HepG2 (cell line): ENCODE measurements at regions not wholly inside any gene's neighbourhood (a gene's known extent, or its start where the extent isn't known, plus 50 kb on each side); places are given as distances from the start of the nearest gene placed in this dataset.
A peak's percentile ranks its signal among the peaks of the same experiment; 100 is the strongest.

Experiments used
- ATAC-seq: fragments of 200-7000 bp; cut with Tn5 transposase; 3 replicates; pipeline ENCODE4 v1.9.1; 2020; ENCODE audit warnings: mild to moderate bottlenecking, moderate library complexity
- BruUV-seq: library from RNA; stranded (reverse); fragments of 400-500 nt; replicated peaks from 2 replicates; lab custom pipeline; 2021; lab: Mats Ljungman, UMichigan
- CTCF ChIA-PET: fragments of 300-600 bp; formaldehyde crosslinking; extraction: SDS; loops from one replicate; lab custom pipeline; 2021; ENCODE audit warnings: low total read pairs, inconsistent platforms, low intra/inter-chr PET ratio; lab: Yijun Ruan, JAX
- POLR2A ChIA-PET: fragments of 350-600 bp; sonication (Branson Sonifier 250); formaldehyde crosslinking; loops from one replicate; lab custom pipeline; 2020; ENCODE audit warnings: antibody characterized with exemption, inconsistent platforms; lab: Yijun Ruan, JAX
- DNase-seq: peaks from one replicate; pipeline ENCODE4 v3.0.0-alpha.2; 2015; ENCODE audit warnings: low spot score
- FAIRE-seq: peaks from 3 replicates; lab custom pipeline; 2011; peaks lifted over from hg19 to GRCh38; lab: Jason Lieb, UNC
- H2AFZ ChIP-seq: one replicate; pipeline ENCODE4 v1.6.1; 2011; ENCODE audit warnings: low read length, inconsistent platforms
- H3K27ac ChIP-seq: fragments of 300-600 bp; 3 replicates; pipeline ENCODE4 v1.8.0; 2011; ENCODE audit warnings: mixed run types, mild to moderate bottlenecking, mixed read lengths, low read length, inconsistent platforms; ENCODE audit not compliant: insufficient read depth; ENCODE audit errors: extremely low read length
- H3K27me3 ChIP-seq, 2 experiments: fragments of 200-600 bp in 1 of 2; 2 replicates in 1 of 2; 3 replicates in 1 of 2; pipeline versions ENCODE4 v1.6.0 to v1.8.0; 2011; ENCODE audit warnings: low read length in 2 of 2, mild to moderate bottlenecking in 2 of 2, moderate library complexity in 2 of 2, inconsistent platforms in 1 of 2; ENCODE audit not compliant: insufficient read depth in 2 of 2, control insufficient read depth in 1 of 2
- H3K36me3 ChIP-seq, 2 experiments: fragments of 200-600 bp in 1 of 2; replicated peaks in 1 of 2; 2 replicates in 1 of 2; 3 replicates in 1 of 2; pipeline versions ENCODE4 v1.5.1 to v1.8.0; 2011; ENCODE audit warnings: low read length in 2 of 2, inconsistent platforms in 1 of 2; ENCODE audit not compliant: insufficient read depth in 2 of 2, control insufficient read depth in 1 of 2
- H3K4me1 ChIP-seq: 2 replicates; pipeline ENCODE4 v1.5.1; 2012; ENCODE audit warnings: low read length, inconsistent platforms; ENCODE audit not compliant: insufficient read depth
- H3K4me2 ChIP-seq: 2 replicates; pipeline ENCODE4 v1.6.0; 2011; ENCODE audit warnings: low read depth, low read length, inconsistent platforms
- H3K4me3 ChIP-seq, 3 experiments: fragments of 200-600 bp in 1 of 3; sonication (generic), shearing (Covaris generic) in 1 of 3; replicated peaks in 1 of 3; 2 replicates each; pipeline ENCODE4 v1.5.1; 2011 to 2016; ENCODE audit warnings: low read length in 3 of 3, inconsistent platforms in 2 of 3, low read depth in 2 of 3, mild to moderate bottlenecking in 2 of 3, control low read depth in 1 of 3, mixed read lengths in 1 of 3; ENCODE audit not compliant: insufficient read depth in 1 of 3
- H3K79me2 ChIP-seq: one replicate; pipeline ENCODE4 v1.6.1; 2011; ENCODE audit warnings: low read length, inconsistent platforms; ENCODE audit not compliant: insufficient read depth
- H3K9ac ChIP-seq: 2 replicates; pipeline ENCODE4 v1.6.0; 2011; ENCODE audit warnings: mild to moderate bottlenecking, low read depth, low read length, inconsistent platforms; ENCODE audit not compliant: insufficient read depth
- H3K9me3 ChIP-seq: 2 replicates; pipeline ENCODE4 v1.5.1; 2012; ENCODE audit warnings: mild to moderate bottlenecking, low read length
- H4K20me1 ChIP-seq: 2 replicates; pipeline ENCODE4 v1.6.0; 2011; ENCODE audit warnings: inconsistent platforms, mild to moderate bottlenecking, low read length, moderate library complexity; ENCODE audit not compliant: insufficient read depth
- ERF ChIP-seq: IDR thresholded peaks from 2 replicates; pipeline ENCODE4 v1.6.1; 2018; ENCODE audit warnings: missing biosample characterization, missing genetic modification reagents
- FOSL2 ChIP-seq: sonication (generic); formaldehyde crosslinking; IDR thresholded peaks from 2 replicates; pipeline ENCODE4 v1.4.0; 2020; ENCODE audit warnings: missing genetic modification reagents
- FOXA1 ChIP-seq, 2 experiments: fragments of 450-650 bp in 1 of 2; sonication (generic) in 1 of 2; formaldehyde crosslinking in 1 of 2; IDR thresholded peaks; 2 replicates each; pipeline versions ENCODE4 v1.4.0 to v1.6.1; 2016 to 2020; ENCODE audit warnings: missing genetic modification reagents in 1 of 2
- JDP2 ChIP-seq: sonication (generic); formaldehyde crosslinking; IDR thresholded peaks from 2 replicates; pipeline ENCODE4 v1.8.1; 2022; ENCODE audit warnings: missing genetic modification reagents, borderline replicate concordance
- MNT ChIP-seq: fragments of 450-650 bp; IDR thresholded peaks from 2 replicates; pipeline ENCODE4 v1.6.1; 2016
- NFE2 ChIP-seq: sonication (generic); formaldehyde crosslinking; IDR thresholded peaks from 2 replicates; pipeline ENCODE4 v1.4.0; 2020; ENCODE audit warnings: missing genetic modification reagents
- SAFB2 ChIP-seq: sonication (generic); formaldehyde crosslinking; IDR thresholded peaks from 2 replicates; pipeline ENCODE4 v1.5.1; 2020; ENCODE audit warnings: missing genetic modification reagents, low read depth, mild to moderate bottlenecking, borderline replicate concordance
- TEAD3 ChIP-seq: optimal IDR thresholded peaks from 2 replicates; pipeline ENCODE3; 2016; ENCODE audit warnings: borderline replicate concordance
- ZFYVE20 ChIP-seq: sonication (generic); formaldehyde crosslinking; IDR thresholded peaks from 2 replicates; pipeline ENCODE4 v1.8.0; 2023; ENCODE audit warnings: low read depth, mild to moderate bottlenecking, moderate library complexity, missing genetic modification reagents, borderline replicate concordance
- ZNF333 ChIP-seq: sonication (generic); formaldehyde crosslinking; IDR thresholded peaks from 2 replicates; pipeline ENCODE4 v1.4.0; 2020; ENCODE audit warnings: mild to moderate bottlenecking, missing genetic modification reagents, borderline replicate concordance
- ZNF639 ChIP-seq: conservative IDR thresholded peaks from 2 replicates; pipeline ENCODE4 v1.6.1; 2018; ENCODE audit warnings: missing genetic modification reagents
- ZNF652 ChIP-seq: IDR thresholded peaks from 2 replicates; pipeline ENCODE4 v1.6.1; 2016; ENCODE audit warnings: low read depth, borderline replicate concordance
- ZSCAN12 ChIP-seq: sonication (generic); formaldehyde crosslinking; IDR thresholded peaks from 2 replicates; pipeline ENCODE4 v1.9.0; 2021; ENCODE audit warnings: mild to moderate bottlenecking, missing genetic modification reagents
- WGBS: methylation state at CpG from one replicate; pipeline ENCODE4 v1.1.6; 2017; ENCODE audit warnings: low lambda C conversion rate; 5-methylcytosine and 5-hydroxymethylcytosine counted together
- in situ Hi-C: cut with HindIII; loops from 2 replicates; pipeline ENCODE4 v1.10.0; 2017; ENCODE audit warnings: low pct_unique_long_range_greater_than_20kb; ENCODE audit not compliant: extremely low pct_ligation_motif_present
- intact Hi-C: fragments of 100-400 bp; cut with micrococcal nuclease; formaldehyde crosslinking; loops from one replicate; pipeline ENCODE4 v1.10.0; 2022; ENCODE audit not compliant: unreplicated experiment

GRCh38 chr5:67799732-67800234 lies 415.8 kb upstream of the PIK3R1 start:
- Histone ChIP-seq H4K20me1 (no peaks in the 10 kb centered on the region), H3K79me2 (no peaks in the 10 kb centered on the region), H3K36me3 (no peaks in the 10 kb centered on the region), H3K4me3 (no peak overlapping the region), H2AFZ (no peak overlapping the region), H3K4me2 (no peak overlapping the region), H3K9me3 (peaks cover 9% of the 10 kb centered on the region; the same call in 1 of the 2 replicates), H3K27ac (no peak overlapping the region), H3K4me1 (peaks cover 23% of the 10 kb centered on the region), H3K27me3 (no peaks in the 10 kb centered on the region), H3K9ac (no peak overlapping the region)
- ATAC-seq (no peak), DNase-seq (peak; percentile 16), FAIRE-seq (no peak)
- no TSS peak for BruUV-seq
- in situ Hi-C loops, result no loop called here
- ChIA-PET POLR2A (interaction anchor here (1.2 kb wide), 1 partner anchor 172 kb away, joined by 3 read pairs; no protein-coding TSS in a partner anchor), CTCF (no interaction called here)
- WGBS, result 63% methylated on average over 5 of the region's 5 CpGs
- intact Hi-C loops, result no loop called here
- TF ChIP-seq SAFB2 (CRISPR knock-in tag), result no peak
- no peak for TF ChIP-seq ZFYVE20 (CRISPR knock-in tag)
- no peak for TF ChIP-seq ZSCAN12 (CRISPR knock-in tag)
- TF ChIP-seq FOSL2 (CRISPR knock-in tag), result peak; percentile 51
- no peak for TF ChIP-seq NFE2
- no peak for TF ChIP-seq JDP2 (CRISPR knock-in tag)
- no peak for TF ChIP-seq ZNF639 (CRISPR knock-in tag)
- TF ChIP-seq ZNF333 (CRISPR knock-in tag), result no peak
- no peak for TF ChIP-seq ZNF652 (CRISPR knock-in tag)
- TF ChIP-seq MNT, result no peak
- no peak for TF ChIP-seq ERF (CRISPR knock-in tag)
- no peak for TF ChIP-seq TEAD3 (CRISPR knock-in tag)
- no peak for TF ChIP-seq FOXA1 (IDR thresholded peaks at IDR 0.05)
- peak; percentile 46; the same call in 1 of the 2 replicates for TF ChIP-seq FOXA1 (CRISPR knock-in tag; IDR thresholded peaks at IDR 0.05)
